ENCODE measurements at regions not wholly inside any gene's neighbourhood (a gene's known extent, or its start where the extent isn't known, plus 50 kb on each side); places are given as distances from the start of the nearest gene placed in this dataset.

- TF ChIP-seq, protein P1, sequence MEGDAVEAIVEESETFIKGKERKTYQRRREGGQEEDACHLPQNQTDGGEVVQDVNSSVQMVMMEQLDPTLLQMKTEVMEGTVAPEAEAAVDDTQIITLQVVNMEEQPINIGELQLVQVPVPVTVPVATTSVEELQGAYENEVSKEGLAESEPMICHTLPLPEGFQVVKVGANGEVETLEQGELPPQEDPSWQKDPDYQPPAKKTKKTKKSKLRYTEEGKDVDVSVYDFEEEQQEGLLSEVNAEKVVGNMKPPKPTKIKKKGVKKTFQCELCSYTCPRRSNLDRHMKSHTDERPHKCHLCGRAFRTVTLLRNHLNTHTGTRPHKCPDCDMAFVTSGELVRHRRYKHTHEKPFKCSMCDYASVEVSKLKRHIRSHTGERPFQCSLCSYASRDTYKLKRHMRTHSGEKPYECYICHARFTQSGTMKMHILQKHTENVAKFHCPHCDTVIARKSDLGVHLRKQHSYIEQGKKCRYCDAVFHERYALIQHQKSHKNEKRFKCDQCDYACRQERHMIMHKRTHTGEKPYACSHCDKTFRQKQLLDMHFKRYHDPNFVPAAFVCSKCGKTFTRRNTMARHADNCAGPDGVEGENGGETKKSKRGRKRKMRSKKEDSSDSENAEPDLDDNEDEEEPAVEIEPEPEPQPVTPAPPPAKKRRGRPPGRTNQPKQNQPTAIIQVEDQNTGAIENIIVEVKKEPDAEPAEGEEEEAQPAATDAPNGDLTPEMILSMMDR (IDR thresholded peaks at IDR 0.05): no peak
- TF ChIP-seq EP300 (IDR thresholded peaks at IDR 0.05) (no peak), POLR2A (IDR thresholded peaks at IDR 0.05) (no peak), POLR2AphosphoS5 (IDR thresholded peaks at IDR 0.05) (no peak)
Measured at GRCh38 chr3:1037631-1038030, 55.2 kb upstream of the CNTN6 start.
